GM21786 (cell line): ENCODE measurements at regions not wholly inside any gene's neighbourhood (a gene's known extent, or its start where the extent isn't known, plus 50 kb on each side); places are given as distances from the start of the nearest gene placed in this dataset.

Experiments used
- ATAC-seq: cut with Tn5 transposase; IDR thresholded peaks from one replicate; pipeline ENCODE4 v1.9.1; 2021; ENCODE audit not compliant: unreplicated experiment

GRCh38 chr5:135207866-135208265 lies 173.8 kb upstream of the PITX1 start:
- ATAC-seq: no peak

- ATAC-seq: no peak
Measured at GRCh38 chr5:135206862-135207261, 172.8 kb upstream of the PITX1 start.

- ATAC-seq: no peak
Measured at GRCh38 chr5:135205632-135206349, 171.8 kb upstream of the PITX1 start.

- ATAC-seq: no peak
Measured at GRCh38 chr5:135204151-135204600, 170.1 kb upstream of the PITX1 start.

- no peak for ATAC-seq
Measured at GRCh38 chr5:135203593-135204036, 169.6 kb upstream of the PITX1 start.

- no peak for ATAC-seq
Measured at GRCh38 chr5:135203019-135203418, 169.0 kb upstream of the PITX1 start.

- no peak for ATAC-seq
Measured at GRCh38 chr5:135199919-135200318, 165.9 kb upstream of the PITX1 start.

GRCh38 chr5:135196483-135196882 lies 162.5 kb upstream of the PITX1 start:
- ATAC-seq: no peak

GRCh38 chr5:135195270-135195608 lies 161.2 kb upstream of the PITX1 start:
- ATAC-seq: no peak

GRCh38 chr5:135194573-135195269 lies 160.7 kb upstream of the PITX1 start:
- no peak for ATAC-seq

- no peak for ATAC-seq
Measured at GRCh38 chr5:135194126-135194488, 160.1 kb upstream of the PITX1 start.

GRCh38 chr5:135193213-135194125 lies 159.4 kb upstream of the PITX1 start:
- no peak for ATAC-seq

GRCh38 chr5:135192351-135192750 lies 158.3 kb upstream of the PITX1 start:
- ATAC-seq: no peak

GRCh38 chr5:135191084-135191826 lies 157.2 kb upstream of the PITX1 start:
- peak; percentile 88 for ATAC-seq

GRCh38 chr5:135190416-135191083 lies 156.5 kb upstream of the PITX1 start:
- ATAC-seq: no peak

GRCh38 chr5:135189024-135189423 lies 155.0 kb upstream of the PITX1 start:
- no peak for ATAC-seq

GRCh38 chr5:135188233-135188914 lies 154.3 kb upstream of the PITX1 start:
- no peak for ATAC-seq

- ATAC-seq: no peak
Measured at GRCh38 chr5:135186662-135187522, 152.9 kb upstream of the PITX1 start.
